Hindlimb muscle (tissue), 1 donor: ENCODE measurements at regions not wholly inside any gene's neighbourhood (a gene's known extent, or its start where the extent isn't known, plus 50 kb on each side); places are given as distances from the start of the nearest gene placed in this dataset.
"Not testable (repeated sequence)": the region's sequence is repeated elsewhere in the genome, so short reads cannot be mapped to it uniquely, and the experiment has no call there.

Experiments used
- DNase-seq: peaks from one replicate; pipeline ENCODE4 v3.0.0-alpha.2; 2013

DNA sequence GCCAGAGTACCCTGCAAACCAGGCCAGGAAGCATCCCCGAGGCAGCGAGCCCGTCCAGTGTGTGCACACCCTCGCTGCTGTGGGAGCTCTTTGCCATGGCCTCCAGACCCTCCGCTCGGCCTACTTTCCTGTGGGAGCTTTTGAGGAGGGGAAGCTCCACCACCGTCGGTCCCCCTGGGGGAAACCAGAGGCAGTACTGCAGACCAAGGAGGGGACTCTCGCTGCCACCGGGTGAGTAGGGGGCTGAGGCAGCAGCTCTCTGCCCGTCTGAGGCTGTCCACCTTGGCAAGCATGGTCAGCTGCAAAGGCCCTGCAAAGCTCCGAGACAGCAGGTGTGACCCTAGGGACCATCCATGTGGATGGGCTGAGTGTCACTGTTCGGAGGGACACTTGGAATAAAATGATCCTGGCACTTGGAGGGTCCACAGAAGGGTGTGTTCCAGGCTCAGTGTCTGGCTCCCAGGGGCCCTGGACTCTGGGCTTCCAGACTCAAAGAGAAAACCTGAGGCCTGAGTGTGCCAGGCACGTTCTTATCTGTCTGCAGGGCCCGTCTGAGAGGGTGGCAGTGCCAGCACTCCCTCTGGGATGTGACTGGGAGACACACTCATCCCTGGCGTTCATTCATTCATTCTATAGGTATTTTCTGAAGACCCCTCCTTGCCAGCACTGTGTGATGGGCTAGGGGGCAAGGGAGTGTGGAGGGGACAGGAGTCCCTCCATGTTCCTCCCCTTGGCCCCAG, 282.8 kb upstream of the HS6ST1 start:
- DNase-seq, result no peak

DNA sequence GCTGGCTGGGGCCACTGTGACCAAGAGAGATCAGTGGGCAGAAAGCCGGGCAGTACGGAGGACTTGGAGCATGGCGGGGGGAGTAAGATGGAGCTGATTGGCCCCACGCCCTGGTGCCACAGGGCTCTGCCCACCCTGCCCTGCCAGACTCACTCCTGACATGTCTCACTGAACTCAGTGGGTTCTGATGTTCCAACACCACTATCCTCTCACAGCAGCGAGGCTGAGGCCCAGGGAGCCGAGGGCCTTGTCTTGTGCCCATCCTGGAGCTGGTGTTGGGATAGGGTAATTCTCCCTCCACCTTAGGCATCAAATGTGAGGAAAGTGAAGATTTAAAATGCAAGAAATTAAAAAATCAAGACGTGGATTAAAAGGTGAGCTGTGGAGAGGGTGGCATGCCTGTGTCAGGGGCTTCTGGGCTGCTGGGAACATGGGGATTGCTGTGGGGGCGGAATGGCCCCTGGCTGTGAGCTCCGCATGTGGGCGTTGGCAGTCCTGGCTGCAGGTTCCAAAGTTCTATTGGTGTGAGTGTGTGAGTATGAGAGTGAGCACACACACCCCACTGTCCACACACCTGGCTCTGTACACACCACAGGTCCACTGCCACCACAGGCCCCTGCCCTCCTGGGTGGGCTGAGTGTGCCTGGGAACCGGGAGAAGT, 283.5 kb upstream of the HS6ST1 start:
- no peak for DNase-seq

DNA sequence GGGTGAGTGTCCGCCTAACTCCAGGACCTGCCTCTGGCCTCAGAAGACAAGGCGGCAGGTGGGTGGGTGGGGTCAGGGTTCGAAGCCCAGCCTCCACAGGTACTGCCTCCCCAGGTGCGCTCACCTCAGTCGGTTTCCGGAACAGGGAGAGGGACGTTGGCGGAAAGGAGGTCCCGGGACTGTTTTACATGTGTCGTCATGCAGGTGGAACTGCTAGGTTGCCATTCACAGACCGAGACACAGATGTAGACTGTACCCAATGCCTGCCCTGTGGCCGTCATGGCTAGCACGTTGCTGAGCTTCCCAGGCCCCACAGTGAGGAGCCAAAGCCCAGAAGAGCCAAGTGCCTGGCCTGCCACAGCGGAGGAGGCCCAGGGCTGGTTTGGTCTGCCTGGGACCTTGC, 284.0 kb upstream of the HS6ST1 start:
- DNase-seq, result no peak

DNA sequence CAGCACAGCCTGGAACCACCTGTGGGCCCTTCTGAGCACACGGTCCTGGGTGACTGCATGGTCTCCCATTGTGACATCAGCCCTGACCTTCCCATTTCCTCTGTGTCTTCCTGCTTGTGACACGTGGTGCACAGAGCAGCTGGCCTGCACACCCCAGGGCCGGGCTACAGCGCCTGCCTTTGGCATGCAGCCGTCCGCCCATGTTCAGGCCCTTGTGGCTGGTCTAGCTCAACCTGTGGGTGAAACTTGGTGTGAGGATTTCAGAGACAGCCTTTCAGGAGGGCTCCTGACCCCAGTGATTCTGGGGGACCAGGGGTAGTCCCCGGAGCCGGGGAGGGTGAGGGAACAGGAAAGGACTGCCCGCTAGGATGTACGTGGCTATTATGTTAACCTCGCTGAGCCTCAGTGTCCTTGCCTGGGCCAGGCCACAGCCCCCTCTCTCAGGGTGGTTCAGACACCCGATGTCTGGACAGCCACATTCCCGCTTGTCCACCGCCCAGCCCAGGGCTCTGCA, 284.8 kb upstream of the HS6ST1 start:
- DNase-seq, result no peak

DNA sequence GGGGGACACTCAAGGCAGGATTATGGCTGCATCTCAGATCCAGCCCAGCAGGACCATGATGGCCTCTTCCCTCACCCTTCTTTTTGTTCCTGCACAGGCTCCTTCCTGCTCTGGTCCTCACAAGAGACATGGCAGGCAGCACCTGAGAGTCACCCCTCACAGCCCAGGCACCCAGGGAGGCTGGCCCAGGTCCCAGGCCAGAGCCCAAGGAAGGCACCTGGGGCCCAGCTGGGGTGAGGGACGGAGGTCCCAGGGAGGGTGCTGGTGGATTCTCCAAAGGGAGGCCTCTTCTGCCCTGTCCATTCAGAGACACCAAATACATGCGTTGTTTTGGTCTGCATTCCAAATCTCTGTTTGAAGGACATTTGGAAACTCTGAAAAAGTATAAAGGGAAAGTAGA, 285.4 kb upstream of the HS6ST1 start:
- DNase-seq, result no peak

DNA sequence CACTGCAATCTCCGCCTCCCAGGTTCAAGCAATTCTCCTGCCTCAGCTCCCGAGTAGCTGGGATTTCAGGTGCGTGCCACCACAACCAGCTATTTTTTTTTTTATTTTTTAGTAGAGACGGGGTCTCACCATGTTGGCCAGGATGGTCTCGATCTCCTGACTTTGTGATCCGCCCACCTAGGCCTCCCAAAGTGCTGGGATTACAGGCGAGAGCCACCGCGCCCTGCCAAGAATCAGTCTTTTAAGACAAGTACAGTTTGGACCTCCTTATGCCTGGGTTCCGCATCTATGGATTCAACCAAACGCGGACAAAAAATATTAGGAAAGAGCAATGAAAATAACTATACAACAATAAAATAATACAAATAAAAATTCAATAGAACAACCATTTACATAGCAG, 285.9 kb upstream of the HS6ST1 start:
- not testable (repeated sequence) for DNase-seq

DNA sequence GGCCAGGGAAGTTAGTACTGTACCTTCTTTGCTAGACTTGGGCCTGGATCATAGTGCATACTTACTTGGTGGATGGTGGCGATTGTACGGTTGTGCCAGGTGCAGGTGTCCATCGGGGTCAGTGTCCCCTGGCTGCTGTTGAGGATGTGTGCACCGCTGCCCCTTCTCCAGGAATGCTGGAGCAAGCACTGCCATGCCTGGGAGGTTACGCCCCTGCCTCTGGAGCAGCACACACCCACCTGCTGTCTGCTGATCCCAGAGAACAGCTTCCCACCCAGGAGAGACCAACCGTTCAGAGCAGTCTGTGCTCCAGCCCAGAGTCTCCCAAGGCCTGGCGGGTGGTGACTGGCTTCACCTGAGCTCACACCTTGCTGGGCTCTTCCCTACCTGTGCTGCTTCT, 286.8 kb upstream of the HS6ST1 start:
- DNase-seq, result no peak

DNA sequence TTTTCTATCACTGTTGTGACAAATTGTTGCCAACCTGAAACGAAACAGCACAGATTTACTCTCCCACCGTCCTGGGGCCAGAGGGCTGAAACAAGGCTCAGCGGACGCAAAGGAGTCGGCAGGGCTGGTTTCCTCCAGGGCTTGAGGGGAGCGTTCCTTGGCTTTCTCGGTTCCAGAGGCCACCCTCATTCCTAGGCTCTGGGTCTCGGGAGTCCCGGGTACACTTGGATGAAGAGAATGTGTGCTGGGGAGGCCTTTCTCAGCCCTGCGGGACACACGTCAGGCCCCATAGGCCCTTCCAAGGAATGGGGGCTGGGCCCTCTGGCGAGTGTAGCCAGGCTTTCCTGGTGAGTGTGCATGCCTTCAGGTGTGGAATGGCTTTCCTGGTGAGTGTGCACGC, 287.3 kb upstream of the HS6ST1 start:
- no peak for DNase-seq

DNA sequence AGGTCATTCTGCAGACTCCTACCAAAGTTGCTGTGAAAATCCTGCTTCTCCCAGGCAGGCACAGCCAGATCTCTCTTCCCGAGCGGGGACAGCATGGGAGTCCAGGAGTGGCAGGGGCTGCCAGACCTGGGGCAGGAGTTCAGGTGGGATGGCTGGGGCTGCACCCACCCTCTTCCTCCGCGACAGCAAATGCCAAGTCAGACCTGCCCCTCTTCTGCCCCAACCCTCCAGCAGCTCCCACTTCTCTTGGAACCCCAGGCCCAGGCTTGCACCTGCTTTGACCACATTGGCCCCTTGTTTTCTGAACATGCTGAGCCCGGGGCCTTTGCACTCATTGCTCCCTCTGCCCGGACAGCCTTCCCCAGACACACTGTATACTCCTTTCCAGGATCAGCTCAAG, 288.2 kb upstream of the HS6ST1 start:
- no peak for DNase-seq

DNA sequence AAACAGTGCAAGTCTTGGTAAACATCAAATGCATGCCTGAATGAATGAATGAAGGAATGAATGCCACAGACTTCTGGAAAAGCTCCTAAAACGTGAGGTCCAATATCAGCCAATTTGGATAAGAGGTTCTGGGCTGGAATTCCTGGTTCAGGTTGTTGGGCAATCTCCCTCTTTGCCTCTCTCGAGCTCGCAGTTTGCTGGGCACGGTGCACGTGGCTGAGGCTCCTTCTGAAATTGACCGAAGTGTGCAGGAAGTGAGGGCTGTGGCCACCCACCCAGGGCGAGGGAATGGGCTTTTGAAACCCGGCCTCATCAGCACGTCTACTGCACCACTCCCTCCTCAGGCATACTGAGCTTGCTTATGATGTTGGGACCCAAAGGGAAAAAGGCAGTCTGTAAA, 288.8 kb upstream of the HS6ST1 start:
- no peak for DNase-seq

DNA sequence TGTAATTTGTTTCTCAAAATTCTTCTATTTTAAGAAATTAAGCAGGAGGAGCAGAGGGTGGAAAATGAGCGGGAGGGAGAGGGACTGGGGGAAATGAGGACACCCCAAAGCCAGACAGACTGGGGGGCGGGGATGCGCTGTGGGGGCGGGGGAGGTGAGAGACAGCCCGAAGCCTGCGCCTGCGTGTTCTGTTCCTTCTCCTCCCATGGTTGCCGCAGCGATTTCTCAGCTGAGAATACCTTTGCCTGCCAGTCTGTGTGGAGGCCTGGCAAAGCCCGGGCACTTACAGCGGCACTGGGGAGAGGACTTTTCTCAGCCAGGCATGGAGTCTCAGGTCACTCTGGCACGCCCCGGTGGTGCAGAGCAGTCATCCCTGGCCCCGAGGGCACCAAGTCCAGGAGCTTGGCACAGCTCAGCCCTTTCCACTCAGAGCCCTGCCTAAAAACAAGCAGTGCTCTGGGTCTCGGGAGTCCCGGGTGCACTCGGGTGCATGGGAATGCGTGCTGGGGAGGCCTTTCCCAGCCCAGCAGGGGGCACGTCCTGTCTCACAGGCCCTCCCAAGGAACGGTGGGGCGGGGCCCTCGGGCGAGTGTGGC, 289.3 kb upstream of the HS6ST1 start:
- DNase-seq, result no peak

DNA sequence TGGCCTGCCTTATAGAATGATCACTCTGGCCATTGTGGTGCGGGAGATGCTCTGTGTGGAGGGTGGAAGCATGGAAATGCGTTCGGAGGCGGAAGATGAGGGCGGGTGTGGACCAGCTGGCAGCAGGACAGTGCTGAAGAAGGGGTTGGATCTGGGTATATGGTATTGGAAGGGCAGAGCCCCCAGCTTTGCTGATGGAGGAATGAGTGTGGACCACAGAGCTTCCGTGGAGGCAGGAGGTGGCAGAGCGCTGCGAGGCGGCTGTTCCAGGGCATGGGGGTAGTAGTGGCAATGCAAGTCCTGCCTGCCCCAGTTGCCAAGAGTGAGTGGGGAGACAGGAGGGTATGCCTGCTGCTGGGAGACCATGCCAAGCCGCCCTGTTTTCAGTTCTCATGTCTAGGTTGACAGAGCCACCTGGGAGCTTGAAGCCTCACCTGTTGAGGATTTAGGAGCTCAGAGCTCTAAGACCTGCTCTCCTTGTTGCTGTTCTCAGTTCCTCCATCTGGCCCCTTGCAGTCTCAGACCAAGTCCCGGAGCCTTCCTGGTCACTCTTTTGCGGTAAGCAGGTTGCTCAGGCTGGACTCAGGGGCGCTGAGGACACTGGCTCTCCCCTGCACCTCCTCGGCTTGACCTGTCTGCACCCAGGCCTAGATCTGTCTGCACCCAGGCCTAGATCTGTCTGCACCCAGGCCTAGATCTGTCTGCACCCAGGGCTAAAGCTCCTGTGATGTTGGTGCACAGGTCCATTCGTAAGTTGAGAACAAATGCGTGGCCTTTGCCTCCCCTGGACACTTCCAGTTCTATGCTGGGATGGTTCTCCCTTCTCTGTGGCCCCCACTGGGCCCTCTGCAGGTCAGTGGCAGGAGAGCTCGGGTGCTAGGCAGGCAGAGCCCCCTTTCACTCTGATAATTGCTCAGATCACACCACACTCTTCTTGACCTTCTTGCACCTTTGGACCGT, 290.5 kb upstream of the HS6ST1 start:
- no peak for DNase-seq

DNA sequence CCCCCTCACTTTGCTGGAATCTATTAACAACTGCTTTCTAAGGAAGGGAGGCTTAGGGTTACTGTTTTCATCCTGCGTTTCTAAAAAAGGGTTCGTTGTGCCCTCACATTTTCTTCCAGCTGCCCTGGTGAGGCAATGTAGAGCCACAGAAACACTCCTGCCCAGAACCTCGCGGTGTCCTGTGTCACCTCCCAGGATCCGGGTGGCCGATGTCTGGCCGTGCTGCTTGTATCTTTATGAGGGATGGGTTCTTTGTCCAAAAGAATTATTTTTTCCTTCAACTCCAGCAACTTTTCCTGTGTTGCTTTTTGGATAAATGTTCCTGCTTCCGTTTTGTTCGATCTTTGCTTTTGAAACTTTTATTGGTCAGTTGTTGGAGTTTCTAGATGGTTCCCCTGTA, 291.8 kb upstream of the HS6ST1 start:
- DNase-seq, result no peak

DNA sequence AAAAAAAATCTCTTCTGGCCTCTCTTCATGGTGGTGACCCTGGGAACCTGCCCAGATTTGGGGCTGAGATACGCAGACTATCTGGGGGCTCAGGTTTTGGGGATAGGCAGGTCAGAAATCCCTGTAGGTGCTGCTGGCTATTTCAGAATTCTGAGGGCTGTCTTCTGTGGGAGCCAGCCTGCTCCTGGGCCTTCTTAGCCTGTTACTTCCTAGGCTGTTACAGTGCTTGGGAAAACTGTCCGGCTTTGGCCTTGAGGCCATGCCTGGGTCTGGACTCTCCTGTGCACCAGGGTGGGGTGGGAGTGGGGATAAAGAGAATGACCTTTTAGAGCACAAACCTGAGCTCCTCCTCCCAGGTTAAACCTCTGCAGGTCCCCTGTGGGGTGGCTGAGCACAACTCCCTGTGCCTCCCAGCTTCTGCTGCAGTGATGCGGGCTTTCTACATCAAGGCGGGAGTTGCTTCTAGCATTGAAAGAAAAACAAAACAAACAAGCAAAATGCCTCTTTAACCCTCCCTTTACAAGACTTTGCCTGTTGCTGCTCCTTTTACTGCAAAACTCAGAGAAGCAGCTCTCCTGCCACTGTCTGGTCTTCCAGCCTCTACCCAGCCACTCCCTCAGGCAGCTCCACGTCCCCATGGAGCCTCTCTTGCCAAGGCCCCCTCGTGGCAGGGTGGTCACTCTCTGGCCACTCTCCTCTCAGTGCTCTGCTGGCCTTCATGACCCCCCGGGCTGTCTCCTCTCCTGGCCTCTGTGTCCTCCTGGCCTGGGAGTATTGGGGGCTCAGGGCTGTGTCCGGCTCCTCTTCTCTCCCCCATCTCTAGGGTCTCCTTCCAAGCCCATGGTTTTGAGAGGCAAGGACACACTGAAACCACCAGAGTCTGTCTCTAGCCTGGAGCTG, 293.0 kb upstream of the HS6ST1 start:
- DNase-seq, result no peak

DNA sequence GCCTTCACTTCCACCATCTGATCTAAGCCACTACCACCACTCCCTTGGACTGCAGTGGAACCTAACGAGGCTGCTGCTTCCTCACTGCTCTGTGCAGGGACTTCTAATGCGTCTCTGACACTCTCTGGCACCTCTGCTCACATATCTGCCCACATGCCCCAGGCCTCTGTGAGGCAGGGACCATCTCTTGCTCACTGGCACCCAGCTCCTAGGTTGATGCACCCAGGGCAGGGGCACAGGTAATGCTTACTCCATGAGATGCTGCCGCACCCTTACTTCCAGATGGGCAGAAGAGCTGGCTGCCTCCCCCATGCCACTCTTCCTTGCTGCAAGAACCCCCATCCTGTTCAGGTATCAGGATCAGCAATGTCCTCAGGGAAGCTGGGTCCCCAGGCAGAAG, 294.0 kb upstream of the HS6ST1 start:
- no peak for DNase-seq

DNA sequence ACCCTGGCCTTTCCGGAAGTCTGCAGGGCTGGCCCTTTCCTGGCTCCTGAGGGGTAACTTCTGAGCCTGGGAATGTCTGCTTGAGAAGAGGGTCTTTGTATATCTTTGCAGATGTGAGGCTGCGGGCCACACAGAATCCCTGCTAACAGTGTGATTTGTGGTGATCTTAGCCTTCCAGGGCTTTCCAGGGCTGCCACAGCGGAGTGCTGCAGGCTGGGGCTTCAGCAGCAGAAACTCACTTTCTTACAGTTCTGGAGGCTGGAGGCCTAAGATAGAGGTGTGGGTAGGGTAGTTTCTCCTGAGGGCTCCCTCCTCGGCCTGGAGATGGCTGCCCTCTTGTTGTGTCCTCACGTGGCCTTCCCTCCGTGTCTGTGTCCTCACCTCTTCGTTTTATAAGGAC, 294.7 kb upstream of the HS6ST1 start:
- DNase-seq, result no peak

DNA sequence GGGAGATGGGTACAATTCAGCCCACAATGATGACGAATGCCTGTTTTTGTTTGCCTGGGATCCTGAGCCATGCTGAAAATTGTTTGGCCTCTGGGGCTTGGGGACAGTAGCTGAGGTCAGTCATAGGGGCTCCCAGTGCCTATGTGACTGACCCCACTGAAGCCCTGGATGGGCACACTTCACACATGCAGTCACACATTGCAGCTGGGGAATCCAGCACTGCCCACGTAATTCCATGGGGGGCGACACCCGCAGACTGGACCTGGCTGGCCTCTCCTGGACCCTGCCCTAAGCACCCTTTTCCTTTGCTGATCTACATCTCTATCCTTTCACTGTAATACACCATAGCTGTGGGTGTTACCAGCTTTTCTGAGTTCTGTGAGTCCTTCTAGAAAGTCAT, 295.2 kb upstream of the HS6ST1 start:
- no peak for DNase-seq

DNA sequence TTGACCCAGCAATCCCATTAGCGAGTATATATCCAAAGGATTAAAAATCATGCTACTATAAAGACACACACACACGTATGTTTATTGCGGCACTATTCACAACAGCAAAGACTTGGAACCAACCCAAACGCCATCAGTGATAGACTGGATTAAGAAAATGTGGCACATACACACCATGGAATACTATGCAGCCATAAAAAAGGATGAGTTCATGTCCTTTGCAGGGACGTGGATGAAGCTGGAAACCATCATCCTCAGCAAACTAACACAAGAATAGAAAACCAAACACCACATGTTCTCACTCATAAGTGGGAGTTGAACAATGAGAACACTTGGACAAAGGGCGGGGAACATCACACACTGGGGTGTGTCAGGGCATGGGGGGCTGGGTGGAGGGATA, 296.2 kb upstream of the HS6ST1 start:
- not testable (repeated sequence) for DNase-seq

DNA sequence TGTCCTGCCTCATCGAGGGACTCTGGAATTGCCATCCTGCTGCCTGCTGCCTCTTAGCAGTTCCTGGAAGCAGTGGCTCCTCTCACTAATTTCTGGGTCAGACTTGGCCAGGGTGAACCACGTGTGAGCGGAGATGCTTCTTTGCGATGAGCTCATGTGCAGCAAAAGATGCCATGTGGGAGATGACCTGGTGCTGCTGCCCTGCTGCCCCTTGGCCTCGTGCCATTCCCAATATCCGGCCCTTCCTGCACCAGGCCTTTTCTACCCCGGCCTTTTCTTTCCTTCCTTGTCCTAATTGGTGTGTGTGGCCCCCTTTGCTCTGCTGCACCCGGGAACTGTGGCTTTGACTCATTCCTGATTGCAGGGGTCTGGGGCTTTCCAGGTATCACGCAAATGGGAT, 296.9 kb upstream of the HS6ST1 start:
- DNase-seq, result no peak

DNA sequence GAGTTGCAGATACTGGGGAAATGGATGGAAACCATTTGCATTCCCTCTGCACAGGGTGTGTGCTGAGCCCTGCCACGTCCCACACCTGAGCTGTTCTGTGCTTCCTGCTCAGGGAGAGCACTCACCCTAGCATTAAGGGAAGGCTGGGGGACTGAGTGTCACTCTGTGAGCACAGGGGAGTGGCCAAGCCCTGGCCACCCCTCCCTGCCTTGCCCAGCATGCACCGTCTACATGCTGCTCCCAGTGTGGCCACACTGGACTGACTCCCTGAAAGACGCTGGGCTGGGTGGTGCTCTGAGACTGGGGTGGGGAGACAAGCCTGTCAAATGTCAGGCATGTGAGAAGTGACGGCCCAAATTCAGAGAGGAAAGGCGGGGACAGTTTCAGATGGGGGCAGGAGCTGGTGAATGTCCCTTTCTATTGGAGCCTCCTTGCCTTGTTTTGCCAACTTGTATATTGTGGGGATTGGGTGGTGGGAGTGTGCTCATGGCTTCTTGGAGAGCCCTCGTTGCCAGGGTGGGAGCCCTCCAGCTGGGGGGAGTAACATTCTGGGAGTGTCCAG, 298.4 kb upstream of the HS6ST1 start:
- DNase-seq, result no peak

DNA sequence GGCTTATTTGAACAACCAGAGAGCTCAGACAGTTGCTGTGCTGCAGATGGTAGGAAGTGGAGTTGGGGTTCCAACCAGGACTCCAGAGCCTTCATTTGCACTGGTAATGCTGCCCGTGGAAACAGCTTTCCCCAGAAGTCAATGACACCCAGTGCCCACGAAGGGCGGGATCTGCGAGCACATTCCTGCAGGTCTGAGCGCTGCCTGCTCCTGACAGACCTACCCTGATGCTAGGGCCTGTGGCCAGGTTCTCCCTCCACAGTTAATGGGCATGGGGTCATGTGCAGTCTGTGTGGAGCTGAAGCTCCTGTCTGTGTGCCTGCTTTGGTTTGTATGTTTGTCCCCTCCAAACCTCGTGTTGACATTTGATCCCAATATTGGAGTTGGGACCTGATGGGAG, 299.0 kb upstream of the HS6ST1 start:
- DNase-seq, result no peak
